ENCODE measurements at regions not wholly inside any gene's neighbourhood (a gene's known extent, or its start where the extent isn't known, plus 50 kb on each side); places are given as distances from the start of the nearest gene placed in this dataset.

GRCh38 chr5:142434322-142434612, 109.4 kb upstream of the SPRY4 start:
- DNase-seq (ENCODE audit: low spot score), result no peak

DNA sequence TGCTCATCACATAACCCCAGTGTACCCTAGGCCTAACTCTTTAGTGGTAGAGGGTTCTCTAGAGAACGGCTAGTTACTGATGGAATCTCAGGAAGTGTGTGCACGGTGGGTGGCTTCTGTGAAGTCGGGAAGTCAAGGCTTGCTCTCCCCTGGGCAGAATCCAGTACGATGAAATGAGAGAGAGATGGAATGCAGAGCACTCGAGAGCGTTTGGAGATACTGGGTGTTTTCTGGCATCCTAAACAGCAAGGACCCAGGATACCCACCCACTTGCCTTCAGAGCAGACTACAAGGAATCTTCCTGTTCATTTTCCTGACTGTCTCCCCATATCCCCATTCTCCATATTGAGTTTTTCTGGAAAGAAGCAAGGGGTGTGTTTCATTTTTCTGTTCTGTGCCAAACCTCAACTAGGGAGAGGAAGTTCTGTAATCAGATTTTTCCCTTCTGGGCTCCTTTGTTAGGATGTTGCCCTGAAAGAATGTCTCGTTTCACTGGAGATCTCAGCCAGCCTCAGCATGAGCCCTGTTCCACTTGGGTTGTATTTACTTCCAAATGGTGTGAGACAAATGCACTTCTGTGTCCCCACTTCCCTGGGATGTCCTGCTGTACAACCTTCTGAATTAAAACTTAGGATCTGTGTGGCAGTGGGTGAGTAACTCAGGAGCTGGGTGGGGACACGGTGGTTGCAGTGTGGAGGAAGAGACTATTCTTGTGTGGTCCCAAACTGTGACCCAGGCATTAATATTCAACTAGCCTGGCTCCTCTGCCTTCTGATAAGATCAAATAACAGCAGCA, 108.9 kb upstream of the SPRY4 start:
- DNase-seq (ENCODE audit: low spot score), result no peak

GRCh38 chr5:142432961-142433360, 108.1 kb upstream of the SPRY4 start:
- no peak for DNase-seq (ENCODE audit: low spot score)

GRCh38 chr5:142432369-142432863, 107.6 kb upstream of the SPRY4 start:
- DNase-seq (ENCODE audit: low spot score), result no peak

DNA sequence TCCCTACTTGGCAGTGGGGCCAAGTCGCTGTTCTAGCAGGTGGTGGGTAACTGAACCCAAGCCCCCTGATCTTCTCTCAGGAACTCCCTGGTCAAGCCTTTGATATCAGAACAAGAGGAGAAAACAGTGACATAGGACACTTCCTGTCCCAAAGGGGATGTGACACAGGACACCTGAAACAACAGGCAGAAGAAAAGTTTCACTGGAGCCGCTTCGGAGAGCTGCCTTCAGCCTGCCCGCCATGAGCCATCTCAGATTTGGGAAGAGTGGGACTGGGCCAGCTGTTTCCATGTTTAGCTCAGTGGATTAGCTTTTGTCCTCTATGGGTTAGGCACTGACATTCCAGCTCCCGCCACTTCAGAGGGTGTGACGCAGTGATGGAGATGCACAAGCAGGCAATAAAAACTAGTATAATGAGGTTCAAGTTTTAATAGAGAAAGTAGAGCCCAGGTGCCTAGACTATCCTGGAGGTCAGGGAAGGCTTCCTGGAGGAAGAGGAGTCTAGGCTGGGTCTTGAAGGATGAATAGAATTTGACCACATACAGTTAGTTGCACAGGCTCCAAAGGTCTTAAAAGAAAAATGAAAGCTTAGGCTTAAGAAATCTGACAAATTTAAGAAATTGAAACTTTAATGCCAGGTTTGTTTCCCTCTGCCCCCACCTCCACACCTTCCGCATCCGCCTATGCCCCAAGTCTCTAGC, 104.1 kb upstream of the SPRY4 start:
- DNase-seq (ENCODE audit: low spot score), result no peak

GRCh38 chr5:142428036-142428772, 103.4 kb upstream of the SPRY4 start:
- DNase-seq (ENCODE audit: low spot score), result no peak

- no peak for DNase-seq (ENCODE audit: low spot score)
Observed at GRCh38 chr5:142427529-142427928, 102.7 kb upstream of the SPRY4 start.

- DNase-seq (ENCODE audit: low spot score), result no peak
Observed at GRCh38 chr5:142427015-142427364, 102.2 kb upstream of the SPRY4 start.

DNA sequence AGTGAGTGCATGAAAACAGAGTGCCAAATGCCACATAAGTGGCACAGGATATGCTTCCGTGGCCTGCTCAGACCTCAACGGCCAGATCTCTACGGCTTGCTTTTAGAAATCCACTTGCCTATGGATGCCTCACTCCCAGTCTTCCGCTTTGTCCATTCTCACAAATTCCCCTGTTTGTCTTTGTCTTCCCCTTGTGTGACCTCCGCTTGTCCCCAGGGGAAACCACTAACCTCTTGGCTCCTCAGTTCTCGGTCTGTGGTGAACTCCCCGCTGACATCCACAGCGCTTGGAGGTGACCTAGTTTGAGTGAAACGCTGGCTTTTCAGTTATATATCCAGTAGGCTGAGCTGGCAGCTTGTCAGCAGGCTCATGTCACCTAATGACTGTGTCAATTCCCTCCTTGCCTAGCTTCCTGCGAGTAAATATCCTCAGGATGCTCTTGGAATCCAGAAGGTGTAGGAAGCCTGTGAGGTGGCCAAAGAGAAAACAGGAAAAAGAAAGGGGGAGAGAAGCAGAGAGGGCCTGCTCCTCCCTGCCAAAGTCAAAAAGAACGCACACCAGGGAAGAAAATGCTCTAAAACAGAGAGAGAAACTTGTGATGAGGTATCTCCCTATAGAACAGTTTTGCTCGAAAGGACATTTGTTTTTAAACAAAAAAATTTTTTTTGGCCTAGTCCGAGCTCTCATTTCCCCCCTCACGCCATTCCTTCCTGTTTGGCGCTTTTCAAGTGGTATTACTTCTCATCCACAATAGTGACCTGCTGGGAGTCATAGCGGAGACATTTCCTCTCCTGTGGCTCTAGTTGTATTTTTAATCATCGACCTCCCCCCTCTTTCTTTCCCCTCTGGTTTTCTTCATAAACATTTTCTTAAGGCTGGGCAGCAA, 101.6 kb upstream of the SPRY4 start:
- no peak for DNase-seq (ENCODE audit: low spot score)

DNA sequence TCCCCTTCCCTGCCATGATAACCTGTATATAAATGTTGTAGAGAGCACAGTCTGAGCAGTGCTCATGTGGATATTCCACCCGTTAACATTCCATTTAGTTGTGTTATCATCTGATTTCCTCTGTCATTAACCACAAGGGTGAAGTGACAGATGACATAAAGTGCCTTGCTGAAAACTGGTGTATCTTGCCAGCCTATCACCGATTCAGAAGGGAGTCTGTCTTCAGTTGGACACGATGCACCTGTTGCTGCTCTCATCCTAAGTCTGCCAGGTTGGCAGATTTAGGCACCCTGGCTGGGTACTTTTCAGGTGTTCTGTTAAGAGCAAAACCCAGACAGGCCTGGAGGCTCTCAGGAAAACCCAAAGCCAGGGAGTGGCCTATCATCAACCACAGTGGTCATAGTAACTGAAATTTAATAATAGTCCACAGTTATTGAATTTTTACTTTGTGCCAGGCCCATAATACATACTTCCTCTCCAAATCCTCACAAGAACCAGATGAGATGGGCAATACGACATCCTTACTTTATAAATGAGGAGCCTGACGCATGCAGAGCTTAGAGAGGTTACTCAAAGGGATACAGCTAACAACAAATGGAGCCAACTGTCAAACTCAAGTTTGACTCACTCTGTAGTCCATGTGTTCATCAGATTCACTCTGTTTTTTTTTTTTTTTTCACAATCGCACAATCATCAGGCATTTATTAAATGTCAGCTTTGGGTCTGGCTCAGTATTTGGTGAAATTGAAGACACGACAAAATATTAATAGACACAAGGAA, 100.7 kb upstream of the SPRY4 start:
- DNase-seq (ENCODE audit: low spot score), result no peak

- DNase-seq (ENCODE audit: low spot score), result no peak
Observed at GRCh38 chr5:142422429-142422828, 97.6 kb upstream of the SPRY4 start.

GRCh38 chr5:142421621-142422397, 97.0 kb upstream of the SPRY4 start:
- DNase-seq (ENCODE audit: low spot score), result no peak

DNA sequence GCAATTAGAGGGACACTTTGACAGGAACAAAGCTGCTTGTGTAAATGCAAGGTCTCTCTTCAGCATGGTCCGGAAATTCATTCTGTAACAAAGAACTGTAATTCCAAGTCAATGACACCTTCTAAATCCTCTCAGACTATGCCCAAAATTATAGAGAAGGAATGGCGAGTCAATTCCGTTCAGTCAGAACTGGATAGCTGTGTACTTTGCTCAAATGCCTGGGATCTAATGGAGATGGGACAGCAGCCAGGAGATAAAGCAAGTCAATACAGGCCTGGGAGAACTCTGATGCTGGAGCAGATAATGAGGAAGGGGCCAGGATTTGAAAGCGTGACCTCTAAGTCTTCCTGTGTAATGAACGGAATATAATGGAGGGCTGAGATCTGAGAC, 96.4 kb upstream of the SPRY4 start:
- no peak for DNase-seq (ENCODE audit: low spot score)

GRCh38 chr5:142420561-142421227, 95.9 kb upstream of the SPRY4 start:
- DNase-seq (ENCODE audit: low spot score), result no peak

- DNase-seq (ENCODE audit: low spot score), result no peak
Observed at GRCh38 chr5:142412581-142412980, 87.8 kb upstream of the SPRY4 start.

- no peak for DNase-seq (ENCODE audit: low spot score)
Observed at GRCh38 chr5:142411656-142412425, 87.0 kb upstream of the SPRY4 start.

- no peak for DNase-seq (ENCODE audit: low spot score)
Observed at GRCh38 chr5:142411103-142411502, 86.3 kb upstream of the SPRY4 start.

DNA sequence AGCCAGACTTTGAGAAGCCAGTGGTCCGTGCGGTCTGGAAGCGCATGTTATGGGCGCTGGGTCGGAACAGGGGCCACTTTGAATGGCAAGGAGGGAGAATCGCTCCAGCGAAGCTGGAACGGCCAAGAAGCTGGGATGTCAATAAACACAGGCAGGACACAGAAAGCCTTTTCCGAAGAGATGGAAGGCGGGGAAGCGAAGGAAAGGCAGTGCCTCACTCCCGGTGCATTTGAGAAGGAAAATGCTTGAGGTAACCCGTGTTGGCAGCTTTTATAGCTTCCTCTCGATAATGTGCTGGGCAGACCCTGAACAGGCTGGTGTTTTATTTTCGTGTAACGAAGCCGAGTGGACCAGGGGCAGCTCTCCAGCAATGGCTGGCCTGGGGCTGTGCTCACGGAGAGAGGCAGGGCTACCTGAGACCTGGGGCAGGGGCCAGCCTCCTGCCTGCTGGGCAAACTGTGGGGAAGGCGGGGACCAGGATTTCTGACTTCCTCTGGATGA, 84.2 kb upstream of the SPRY4 start:
- no peak for DNase-seq (ENCODE audit: low spot score)

DNA sequence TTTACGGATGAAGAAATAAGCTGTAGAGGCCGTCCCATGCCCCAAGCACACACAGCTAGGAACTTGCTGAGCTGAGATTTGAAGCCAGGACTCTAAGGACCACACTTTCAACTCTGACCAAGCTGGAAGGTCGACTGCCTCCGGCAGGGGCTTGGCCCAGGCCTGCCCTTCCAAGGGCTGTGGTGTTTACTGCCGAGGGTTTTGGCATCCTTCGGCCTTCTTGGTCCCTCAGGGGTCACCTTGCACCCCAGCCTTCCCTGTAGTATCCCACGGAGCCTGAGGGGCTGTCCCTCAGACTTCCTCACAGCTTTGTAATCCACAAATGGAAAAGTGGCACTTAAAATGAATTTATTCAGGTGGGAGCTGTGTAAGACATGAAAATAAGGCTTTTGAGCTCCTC, 83.7 kb upstream of the SPRY4 start:
- DNase-seq (ENCODE audit: low spot score), result no peak
